HEK293 (cell line): ENCODE measurements at regions not wholly inside any gene's neighbourhood (a gene's known extent, or its start where the extent isn't known, plus 50 kb on each side); places are given as distances from the start of the nearest gene placed in this dataset.

Experiments used
- CTCF ChIA-PET: fragments of 350-600 bp; formaldehyde crosslinking; extraction: SDS; loops from one replicate; lab custom pipeline; 2021; ENCODE audit warnings: antibody characterized with exemption; lab: Yijun Ruan, JAX
- POLR2A ChIA-PET: fragments of 300-600 bp; formaldehyde crosslinking; extraction: SDS; loops from one replicate; lab custom pipeline; 2020; ENCODE audit warnings: antibody characterized with exemption, inconsistent platforms; lab: Yijun Ruan, JAX
- H3K27ac ChIP-seq: fragments of 200-500 bp; sonication (Bioruptor generic); 2 replicates; pipeline ENCODE4 v1.5.1; 2014; ENCODE audit warnings: low read depth, low read length, control low read depth, inconsistent platforms; ENCODE audit errors: extremely low read depth
- H3K36me3 ChIP-seq, 2 experiments: fragments of 200-500 bp in 1 of 2; sonication (Bioruptor generic) in 1 of 2; 1 replicate in 1 of 2; 2 replicates in 1 of 2; pipeline ENCODE4 v1.5.1; 2014 to 2017; ENCODE audit warnings: inconsistent platforms in 2 of 2, low read length in 2 of 2; ENCODE audit not compliant: control insufficient read depth in 2 of 2, insufficient read depth in 1 of 2
- H3K4me1 ChIP-seq: fragments of 200-500 bp; sonication (Bioruptor generic); 2 replicates; pipeline ENCODE4 v1.5.1; 2014; ENCODE audit warnings: mild to moderate bottlenecking, low read length, inconsistent platforms; ENCODE audit not compliant: control insufficient read depth, insufficient read depth
- H3K4me3 ChIP-seq: 2 replicates; pipeline ENCODE4 v1.5.1; 2011; ENCODE audit warnings: low read depth, mild to moderate bottlenecking, control low read depth, low read length, moderate library complexity
- H3K9me3 ChIP-seq: fragments of 200-500 bp; sonication (Bioruptor generic); 2 replicates; pipeline ENCODE4 v1.5.1; 2014; ENCODE audit warnings: low read depth, low read length, inconsistent platforms; ENCODE audit not compliant: control insufficient read depth, insufficient read depth
- BCL11A ChIP-seq: fragments of 450-650 bp; formaldehyde crosslinking; IDR thresholded peaks from 2 replicates; pipeline ENCODE4 v1.5.1; 2016; ENCODE audit warnings: low read depth, missing biosample characterization, missing genetic modification characterization
- BCL11B ChIP-seq: fragments of 450-650 bp; formaldehyde crosslinking; IDR thresholded peaks from 2 replicates; pipeline ENCODE4 v1.5.1; 2016; ENCODE audit warnings: low read depth, missing biosample characterization, missing genetic modification characterization
- FEZF1 ChIP-seq: fragments of 450-650 bp; formaldehyde crosslinking; IDR thresholded peaks from 2 replicates; pipeline ENCODE4 v1.5.1; 2016; ENCODE audit warnings: missing biosample characterization, missing genetic modification characterization
- GFI1B ChIP-seq: fragments of 450-650 bp; formaldehyde crosslinking; IDR thresholded peaks from 2 replicates; pipeline ENCODE4 v1.5.1; 2016; ENCODE audit warnings: missing biosample characterization, missing genetic modification characterization
- GLIS1 ChIP-seq: fragments of 450-650 bp; formaldehyde crosslinking; IDR thresholded peaks from 2 replicates; pipeline ENCODE4 v1.5.1; 2016; ENCODE audit warnings: missing biosample characterization, missing genetic modification characterization
- HOXC10 ChIP-seq: sonication (generic); formaldehyde crosslinking; IDR thresholded peaks from 2 replicates; pipeline ENCODE4 v1.8.1; 2023; ENCODE audit warnings: mild to moderate bottlenecking, missing genetic modification reagents
- KLF1 ChIP-seq: fragments of 450-650 bp; formaldehyde crosslinking; IDR thresholded peaks from 2 replicates; pipeline ENCODE4 v1.5.1; 2016; ENCODE audit warnings: missing biosample characterization, missing genetic modification characterization
- KLF7 ChIP-seq: fragments of 450-650 bp; formaldehyde crosslinking; IDR thresholded peaks from 2 replicates; pipeline ENCODE4 v1.5.1; 2016; ENCODE audit warnings: missing biosample characterization, missing genetic modification characterization, borderline replicate concordance
- OVOL3 ChIP-seq: fragments of 450-650 bp; formaldehyde crosslinking; IDR thresholded peaks from 2 replicates; pipeline ENCODE4 v1.5.1; 2016; ENCODE audit warnings: missing biosample characterization, missing genetic modification characterization
- ZNF138 ChIP-seq: fragments of 450-650 bp; formaldehyde crosslinking; IDR thresholded peaks from 2 replicates; pipeline ENCODE4 v1.5.1; 2016; ENCODE audit warnings: missing biosample characterization, missing genetic modification characterization, borderline replicate concordance
- ZNF155 ChIP-seq: fragments of 450-650 bp; formaldehyde crosslinking; IDR thresholded peaks from 2 replicates; pipeline ENCODE4 v1.5.1; 2016; ENCODE audit warnings: missing biosample characterization, missing genetic modification characterization
- ZNF202 ChIP-seq: fragments of 450-650 bp; formaldehyde crosslinking; IDR thresholded peaks from 2 replicates; pipeline ENCODE4 v1.5.1; 2016; ENCODE audit warnings: missing biosample characterization, missing genetic modification characterization, borderline replicate concordance
- ZNF211 ChIP-seq: fragments of 450-650 bp; formaldehyde crosslinking; IDR thresholded peaks from 2 replicates; pipeline ENCODE4 v1.5.1; 2016; ENCODE audit warnings: low read depth, missing biosample characterization, missing genetic modification characterization
- ZNF501 ChIP-seq: fragments of 450-650 bp; formaldehyde crosslinking; IDR thresholded peaks from 2 replicates; pipeline ENCODE4 v1.5.1; 2016; ENCODE audit warnings: missing biosample characterization, missing genetic modification characterization
- ZNF560 ChIP-seq: fragments of 450-650 bp; formaldehyde crosslinking; IDR thresholded peaks from 2 replicates; pipeline ENCODE4 v1.5.1; 2017; ENCODE audit warnings: missing biosample characterization, missing genetic modification characterization, borderline replicate concordance
- ZNF571 ChIP-seq: fragments of 450-650 bp; formaldehyde crosslinking; IDR thresholded peaks from 2 replicates; pipeline ENCODE4 v1.5.0; 2017; ENCODE audit warnings: missing biosample characterization, missing genetic modification characterization
- ZNF585B ChIP-seq: fragments of 450-650 bp; formaldehyde crosslinking; IDR thresholded peaks from 2 replicates; pipeline ENCODE4 v1.5.1; 2016; ENCODE audit warnings: missing biosample characterization, missing genetic modification characterization
- ZNF600 ChIP-seq: fragments of 450-650 bp; formaldehyde crosslinking; IDR thresholded peaks from 2 replicates; pipeline ENCODE4 v1.5.1; 2016; ENCODE audit warnings: missing biosample characterization, missing genetic modification characterization
- ZNF621 ChIP-seq: fragments of 450-650 bp; formaldehyde crosslinking; IDR thresholded peaks from 2 replicates; pipeline ENCODE4 v1.5.1; 2017; ENCODE audit warnings: missing biosample characterization, missing genetic modification characterization
- ZNF626 ChIP-seq: fragments of 450-650 bp; sonication (Bioruptor Pico); formaldehyde crosslinking; IDR thresholded peaks from 2 replicates; pipeline ENCODE4 v1.5.1; 2018; ENCODE audit warnings: missing biosample characterization, missing genetic modification characterization, inconsistent platforms
- ZNF654 ChIP-seq: fragments of 450-650 bp; formaldehyde crosslinking; IDR thresholded peaks from 2 replicates; pipeline ENCODE4 v1.5.1; 2016; ENCODE audit warnings: low read depth, missing biosample characterization, missing genetic modification characterization
- ZNF707 ChIP-seq: fragments of 450-650 bp; formaldehyde crosslinking; IDR thresholded peaks from 2 replicates; pipeline ENCODE4 v1.5.1; 2016; ENCODE audit warnings: missing biosample characterization, missing genetic modification characterization
- ZNF792 ChIP-seq: fragments of 450-650 bp; formaldehyde crosslinking; IDR thresholded peaks from 2 replicates; pipeline ENCODE4 v1.5.1; 2016; ENCODE audit warnings: missing biosample characterization, missing genetic modification characterization
- ZNF830 ChIP-seq: fragments of 450-650 bp; IDR thresholded peaks from 2 replicates; pipeline ENCODE4 v1.5.0; 2018; ENCODE audit warnings: missing biosample characterization, missing genetic modification characterization, low read depth, mild to moderate bottlenecking, moderate library complexity
- TF ChIP-seq, protein P1 (sequence below): sonication (generic); formaldehyde crosslinking; IDR thresholded peaks from 2 replicates; pipeline ENCODE4 v1.8.1; 2022; ENCODE audit warnings: mild to moderate bottlenecking, moderate library complexity, missing genetic modification reagents
- TF ChIP-seq, protein P2 (sequence below): fragments of 450-650 bp; formaldehyde crosslinking; IDR thresholded peaks from 2 replicates; pipeline ENCODE4 v1.5.0; 2017; ENCODE audit warnings: missing biosample characterization, missing genetic modification characterization, borderline replicate concordance
- TF ChIP-seq, protein P3 (sequence below): fragments of 450-650 bp; formaldehyde crosslinking; IDR thresholded peaks from 2 replicates; pipeline ENCODE4 v1.5.1; 2017; ENCODE audit warnings: missing biosample characterization, missing genetic modification characterization
- TF ChIP-seq, protein P4 (sequence below): fragments of 450-650 bp; formaldehyde crosslinking; IDR thresholded peaks from 2 replicates; pipeline ENCODE4 v1.5.1; 2016; ENCODE audit warnings: missing biosample characterization, missing genetic modification characterization

DNA sequence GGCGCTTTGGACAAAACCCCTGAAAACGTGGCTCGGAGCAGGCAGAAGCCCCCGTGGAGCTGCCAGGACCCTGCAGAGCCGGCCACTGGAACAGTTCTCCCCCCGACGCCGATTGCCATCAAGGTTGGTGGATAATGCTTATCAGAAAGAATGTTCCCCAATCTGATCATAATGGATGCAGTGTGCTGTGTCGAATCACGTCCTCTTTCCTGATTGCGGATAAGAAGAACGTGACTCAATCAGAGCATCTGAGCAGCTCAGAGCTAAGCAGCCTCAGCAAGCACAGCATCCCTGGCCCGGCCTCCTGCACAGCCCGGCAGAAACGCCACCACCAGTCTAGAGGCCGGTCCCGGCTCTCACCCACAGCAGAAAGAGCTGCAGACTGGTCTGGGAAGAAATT is 488.0 kb downstream of the EIPR1 start:
- TF ChIP-seq ZNF211 (no peak), ZNF707 (tag by site-specific recombination) (no peak), KLF7 (tag by site-specific recombination) (no peak), ZNF621 (tag by site-specific recombination) (no peak), GFI1B (tag by site-specific recombination) (no peak), ZNF654 (tag by site-specific recombination) (no peak), OVOL3 (tag by site-specific recombination) (no peak)
- TF ChIP-seq, protein P1, sequence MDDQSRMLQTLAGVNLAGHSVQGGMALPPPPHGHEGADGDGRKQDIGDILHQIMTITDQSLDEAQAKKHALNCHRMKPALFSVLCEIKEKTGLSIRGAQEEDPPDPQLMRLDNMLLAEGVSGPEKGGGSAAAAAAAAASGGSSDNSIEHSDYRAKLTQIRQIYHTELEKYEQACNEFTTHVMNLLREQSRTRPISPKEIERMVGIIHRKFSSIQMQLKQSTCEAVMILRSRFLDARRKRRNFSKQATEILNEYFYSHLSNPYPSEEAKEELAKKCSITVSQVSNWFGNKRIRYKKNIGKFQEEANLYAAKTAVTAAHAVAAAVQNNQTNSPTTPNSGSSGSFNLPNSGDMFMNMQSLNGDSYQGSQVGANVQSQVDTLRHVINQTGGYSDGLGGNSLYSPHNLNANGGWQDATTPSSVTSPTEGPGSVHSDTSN (CRISPR knock-in tag): no peak
- TF ChIP-seq, protein P2, sequence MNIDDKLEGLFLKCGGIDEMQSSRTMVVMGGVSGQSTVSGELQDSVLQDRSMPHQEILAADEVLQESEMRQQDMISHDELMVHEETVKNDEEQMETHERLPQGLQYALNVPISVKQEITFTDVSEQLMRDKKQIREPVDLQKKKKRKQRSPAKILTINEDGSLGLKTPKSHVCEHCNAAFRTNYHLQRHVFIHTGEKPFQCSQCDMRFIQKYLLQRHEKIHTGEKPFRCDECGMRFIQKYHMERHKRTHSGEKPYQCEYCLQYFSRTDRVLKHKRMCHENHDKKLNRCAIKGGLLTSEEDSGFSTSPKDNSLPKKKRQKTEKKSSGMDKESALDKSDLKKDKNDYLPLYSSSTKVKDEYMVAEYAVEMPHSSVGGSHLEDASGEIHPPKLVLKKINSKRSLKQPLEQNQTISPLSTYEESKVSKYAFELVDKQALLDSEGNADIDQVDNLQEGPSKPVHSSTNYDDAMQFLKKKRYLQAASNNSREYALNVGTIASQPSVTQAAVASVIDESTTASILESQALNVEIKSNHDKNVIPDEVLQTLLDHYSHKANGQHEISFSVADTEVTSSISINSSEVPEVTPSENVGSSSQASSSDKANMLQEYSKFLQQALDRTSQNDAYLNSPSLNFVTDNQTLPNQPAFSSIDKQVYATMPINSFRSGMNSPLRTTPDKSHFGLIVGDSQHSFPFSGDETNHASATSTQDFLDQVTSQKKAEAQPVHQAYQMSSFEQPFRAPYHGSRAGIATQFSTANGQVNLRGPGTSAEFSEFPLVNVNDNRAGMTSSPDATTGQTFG (tag by site-specific recombination): no peak
- Histone ChIP-seq H3K27ac (no peak overlapping the region), H3K9me3 (no peaks in the 10 kb centered on the region), H3K36me3 (no peaks in the 10 kb centered on the region), H3K4me1 (no peaks in the 10 kb centered on the region), H3K4me3 (no peak overlapping the region)
- CTCF ChIA-PET: interaction anchor here (1.4 kb wide), 1 partner anchor 14 kb away, joined by 3 read pairs; no protein-coding TSS in a partner anchor
- POLR2A ChIA-PET: no interaction called here

DNA sequence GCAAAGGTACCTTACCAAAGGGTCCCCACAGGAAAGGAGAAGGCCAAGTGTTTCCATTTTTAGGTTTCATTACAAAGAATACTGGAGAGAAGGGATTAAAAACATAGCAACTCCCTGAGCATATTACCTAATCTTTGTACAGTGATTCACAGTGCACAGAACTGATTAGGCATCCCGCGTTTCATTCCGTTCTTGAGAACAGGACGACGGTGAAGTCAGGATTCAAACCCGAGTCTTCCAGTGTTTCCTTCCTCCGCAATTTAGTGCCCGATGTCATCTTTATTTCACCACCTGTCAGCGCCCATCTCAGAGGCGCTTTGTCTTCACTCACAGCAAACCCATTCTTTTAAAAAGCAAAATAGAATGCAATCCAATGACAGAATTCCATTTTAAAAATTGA is 488.5 kb downstream of the EIPR1 start:
- H3K4me3 ChIP-seq: no peak overlapping the region
- no peaks in the 10 kb centered on the region for H3K9me3 ChIP-seq
- H3K4me1 ChIP-seq: no peaks in the 10 kb centered on the region
- H3K27ac ChIP-seq: no peak overlapping the region
- CTCF ChIA-PET: no interaction called here
- POLR2A ChIA-PET: no interaction called here
- no peaks in the 10 kb centered on the region for H3K36me3 ChIP-seq
- no peak for TF ChIP-seq ZNF792 (tag by site-specific recombination)
- TF ChIP-seq ZNF626 (tag by site-specific recombination): no peak
- no peak for TF ChIP-seq ZNF830 (tag by site-specific recombination)
- no peak for TF ChIP-seq BCL11B (tag by site-specific recombination)
- TF ChIP-seq ZNF585B (tag by site-specific recombination): no peak
- no peak for TF ChIP-seq ZNF155 (tag by site-specific recombination)
- TF ChIP-seq HOXC10 (CRISPR knock-in tag): no peak
- no peak for TF ChIP-seq FEZF1 (tag by site-specific recombination)
- no peak for TF ChIP-seq ZNF501 (tag by site-specific recombination)
- TF ChIP-seq, protein P3, sequence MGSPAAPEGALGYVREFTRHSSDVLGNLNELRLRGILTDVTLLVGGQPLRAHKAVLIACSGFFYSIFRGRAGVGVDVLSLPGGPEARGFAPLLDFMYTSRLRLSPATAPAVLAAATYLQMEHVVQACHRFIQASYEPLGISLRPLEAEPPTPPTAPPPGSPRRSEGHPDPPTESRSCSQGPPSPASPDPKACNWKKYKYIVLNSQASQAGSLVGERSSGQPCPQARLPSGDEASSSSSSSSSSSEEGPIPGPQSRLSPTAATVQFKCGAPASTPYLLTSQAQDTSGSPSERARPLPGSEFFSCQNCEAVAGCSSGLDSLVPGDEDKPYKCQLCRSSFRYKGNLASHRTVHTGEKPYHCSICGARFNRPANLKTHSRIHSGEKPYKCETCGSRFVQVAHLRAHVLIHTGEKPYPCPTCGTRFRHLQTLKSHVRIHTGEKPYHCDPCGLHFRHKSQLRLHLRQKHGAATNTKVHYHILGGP (tag by site-specific recombination): no peak
- no peak for TF ChIP-seq ZNF571 (tag by site-specific recombination)
- TF ChIP-seq ZNF560 (tag by site-specific recombination): no peak
- TF ChIP-seq ZNF600 (tag by site-specific recombination): no peak
- no peak for TF ChIP-seq ZNF138 (tag by site-specific recombination)
- no peak for TF ChIP-seq KLF1
- no peak for TF ChIP-seq ZNF202 (tag by site-specific recombination)
- no peak for TF ChIP-seq BCL11A (tag by site-specific recombination)
- no peak for TF ChIP-seq GLIS1
- TF ChIP-seq, protein P4, sequence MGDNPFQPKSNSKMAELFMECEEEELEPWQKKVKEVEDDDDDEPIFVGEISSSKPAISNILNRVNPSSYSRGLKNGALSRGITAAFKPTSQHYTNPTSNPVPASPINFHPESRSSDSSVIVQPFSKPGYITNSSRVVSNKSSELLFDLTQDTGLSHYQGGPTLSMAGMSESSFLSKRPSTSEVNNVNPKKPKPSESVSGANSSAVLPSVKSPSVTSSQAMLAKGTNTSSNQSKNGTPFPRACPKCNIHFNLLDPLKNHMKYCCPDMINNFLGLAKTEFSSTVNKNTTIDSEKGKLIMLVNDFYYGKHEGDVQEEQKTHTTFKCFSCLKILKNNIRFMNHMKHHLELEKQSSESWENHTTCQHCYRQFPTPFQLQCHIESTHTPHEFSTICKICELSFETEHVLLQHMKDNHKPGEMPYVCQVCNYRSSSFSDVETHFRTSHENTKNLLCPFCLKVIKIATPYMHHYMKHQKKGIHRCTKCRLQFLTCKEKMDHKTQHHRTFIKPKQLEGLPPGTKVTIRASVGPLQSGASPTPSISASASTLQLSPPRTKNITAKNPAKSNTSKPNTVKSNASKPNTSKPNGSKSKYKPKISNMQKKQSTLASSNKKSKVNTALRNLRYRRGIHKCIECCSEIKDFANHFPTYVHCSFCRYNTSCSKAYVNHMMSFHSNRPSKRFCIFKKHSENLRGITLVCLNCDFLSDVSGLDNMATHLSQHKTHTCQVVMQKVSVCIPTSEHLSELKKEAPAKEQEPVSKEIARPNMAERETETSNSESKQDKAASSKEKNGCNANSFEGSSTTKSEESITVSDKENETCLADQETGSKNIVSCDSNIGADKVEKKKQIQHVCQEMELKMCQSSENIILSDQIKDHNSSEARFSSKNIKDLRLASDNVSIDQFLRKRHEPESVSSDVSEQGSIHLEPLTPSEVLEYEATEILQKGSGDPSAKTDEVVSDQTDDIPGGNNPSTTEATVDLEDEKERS (tag by site-specific recombination): no peak
- TF ChIP-seq, all 188 proteins: peak for 0
